ENCODE measurements at regions not wholly inside any gene's neighbourhood (a gene's known extent, or its start where the extent isn't known, plus 50 kb on each side); places are given as distances from the start of the nearest gene placed in this dataset.

- TF ChIP-seq REST (IDR thresholded peaks at IDR 0.05; ENCODE audit: insufficient read depth in 1 of 2, low read depth in 2 of 2, low read length in 2 of 2) (no peak), SIN3A (IDR thresholded peaks at IDR 0.05; ENCODE audit: borderline replicate concordance, insufficient read depth, low read length) (no peak)
Observed at GRCh38 chr11:49505231-49505630, 296.8 kb upstream of the FOLH1 start.

Measured in PFSK-1 (cell line).